AG10803 (cell line): ENCODE measurements at regions not wholly inside any gene's neighbourhood (a gene's known extent, or its start where the extent isn't known, plus 50 kb on each side); places are given as distances from the start of the nearest gene placed in this dataset.

Experiments
- DNase-seq: peaks from one replicate; pipeline ENCODE4 v3.0.0; 2010; ENCODE audit warnings: low read depth
- H3K4me3 ChIP-seq: 2 replicates; pipeline ENCODE4 v1.5.1; 2011; ENCODE audit warnings: mild to moderate bottlenecking, low read length, control low read depth
- TF ChIP-seq, protein P1 (sequence below): conservative IDR thresholded peaks from 2 replicates; pipeline ENCODE4 v1.5.1; 2011; ENCODE audit warnings: mild to moderate bottlenecking, low read length, control low read depth, inconsistent platforms

DNA sequence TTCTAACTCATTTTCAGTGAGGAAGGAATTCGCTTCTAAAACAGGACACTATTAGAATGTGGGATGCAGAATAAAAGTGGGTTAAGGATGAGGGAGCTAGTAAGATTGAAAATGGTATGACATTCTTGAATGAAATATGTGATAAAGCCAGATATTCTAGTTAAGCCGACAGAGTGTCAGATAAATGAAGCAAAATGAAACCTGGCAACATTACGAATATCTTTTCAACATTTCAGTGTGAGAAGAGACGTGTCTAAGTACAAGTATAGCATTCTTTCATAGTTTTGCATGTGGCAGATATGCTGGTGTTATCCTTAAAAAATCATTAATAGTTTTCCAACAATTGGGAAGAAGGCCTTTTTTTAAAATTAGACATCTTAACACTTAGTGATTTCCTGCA is 1101.4 kb downstream of the RPA4 start:
- no peak overlapping the region for H3K4me3 ChIP-seq
- DNase-seq, result no peak

DNA sequence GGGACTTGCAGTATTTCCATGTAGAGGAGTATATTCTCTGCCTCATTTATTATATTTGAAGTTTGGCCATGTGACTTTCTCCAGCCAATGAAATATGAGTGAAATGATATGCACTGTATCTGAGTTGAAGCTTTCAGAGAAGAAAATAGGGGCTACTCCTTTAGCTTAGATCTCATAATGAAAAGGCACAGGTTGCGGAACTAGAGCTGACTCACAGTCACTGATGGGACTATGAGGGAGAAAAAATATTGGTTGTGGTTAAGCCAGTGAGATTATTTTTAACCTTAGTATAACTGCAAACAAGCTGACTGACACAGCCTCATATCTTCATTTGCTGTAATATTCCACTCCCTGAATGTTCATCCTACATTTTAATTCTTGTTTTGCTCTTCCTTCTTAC is 1104.3 kb downstream of the RPA4 start:
- DNase-seq, result no peak
- TF ChIP-seq, protein P1, sequence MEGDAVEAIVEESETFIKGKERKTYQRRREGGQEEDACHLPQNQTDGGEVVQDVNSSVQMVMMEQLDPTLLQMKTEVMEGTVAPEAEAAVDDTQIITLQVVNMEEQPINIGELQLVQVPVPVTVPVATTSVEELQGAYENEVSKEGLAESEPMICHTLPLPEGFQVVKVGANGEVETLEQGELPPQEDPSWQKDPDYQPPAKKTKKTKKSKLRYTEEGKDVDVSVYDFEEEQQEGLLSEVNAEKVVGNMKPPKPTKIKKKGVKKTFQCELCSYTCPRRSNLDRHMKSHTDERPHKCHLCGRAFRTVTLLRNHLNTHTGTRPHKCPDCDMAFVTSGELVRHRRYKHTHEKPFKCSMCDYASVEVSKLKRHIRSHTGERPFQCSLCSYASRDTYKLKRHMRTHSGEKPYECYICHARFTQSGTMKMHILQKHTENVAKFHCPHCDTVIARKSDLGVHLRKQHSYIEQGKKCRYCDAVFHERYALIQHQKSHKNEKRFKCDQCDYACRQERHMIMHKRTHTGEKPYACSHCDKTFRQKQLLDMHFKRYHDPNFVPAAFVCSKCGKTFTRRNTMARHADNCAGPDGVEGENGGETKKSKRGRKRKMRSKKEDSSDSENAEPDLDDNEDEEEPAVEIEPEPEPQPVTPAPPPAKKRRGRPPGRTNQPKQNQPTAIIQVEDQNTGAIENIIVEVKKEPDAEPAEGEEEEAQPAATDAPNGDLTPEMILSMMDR, result no peak
- no peak overlapping the region for H3K4me3 ChIP-seq

More for the DNA sequence above, 1101.4 kb downstream of the RPA4 start:
- TF ChIP-seq, protein P1, result no peak

- DNase-seq, result no peak
- no peak overlapping the region for H3K4me3 ChIP-seq
- TF ChIP-seq, protein P1, result no peak
Observed at GRCh38 chrX:97995834-97996233, 1112.1 kb downstream of the RPA4 start.

DNA sequence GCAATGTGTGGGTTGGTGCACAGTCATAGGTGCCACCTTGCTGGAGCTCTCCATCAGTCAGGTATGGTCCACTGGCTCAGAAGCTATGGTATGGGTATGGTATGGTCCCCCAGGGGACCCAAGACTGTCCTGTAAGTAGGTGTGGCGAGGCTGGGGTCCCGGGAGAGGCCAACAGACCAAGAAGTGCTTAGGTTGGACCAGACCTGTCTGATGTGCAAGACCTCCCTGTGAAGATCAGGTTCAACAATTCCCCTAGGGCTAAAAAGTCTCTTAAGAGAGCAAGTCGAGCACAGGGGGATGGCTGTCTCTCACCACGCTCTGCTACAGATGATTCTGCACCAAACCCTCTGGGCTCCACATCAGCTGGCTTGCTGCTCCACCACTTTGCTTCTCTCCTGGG is 1145.0 kb downstream of the RPA4 start:
- no peak overlapping the region for H3K4me3 ChIP-seq
- TF ChIP-seq, protein P1, result no peak
- no peak for DNase-seq

DNA sequence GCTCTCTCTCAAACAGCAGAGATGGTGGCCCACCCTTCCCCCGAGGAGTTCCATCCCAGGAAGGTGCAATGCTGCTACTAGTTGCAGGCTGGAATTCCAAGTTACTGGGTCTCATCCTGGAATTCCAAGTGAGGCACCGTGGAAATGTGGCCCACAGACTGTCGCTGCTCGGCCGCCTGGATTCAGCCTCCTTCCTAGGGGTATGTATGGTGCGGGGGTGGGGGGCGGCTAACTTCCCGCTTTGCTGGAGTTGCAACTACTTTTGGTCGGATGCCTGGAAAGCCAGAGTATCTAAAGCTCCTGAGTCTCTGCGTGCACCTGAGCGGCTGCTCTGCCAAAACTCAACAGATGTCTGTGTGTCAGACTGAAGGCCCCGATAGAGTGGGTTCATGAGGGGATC is 1146.2 kb downstream of the RPA4 start:
- no peak for DNase-seq
- H3K4me3 ChIP-seq, result no peak overlapping the region
- TF ChIP-seq, protein P1, result no peak

- TF ChIP-seq, protein P1, result no peak
Observed at GRCh38 chrX:98057176-98057575, 1173.5 kb downstream of the RPA4 start.

DNA sequence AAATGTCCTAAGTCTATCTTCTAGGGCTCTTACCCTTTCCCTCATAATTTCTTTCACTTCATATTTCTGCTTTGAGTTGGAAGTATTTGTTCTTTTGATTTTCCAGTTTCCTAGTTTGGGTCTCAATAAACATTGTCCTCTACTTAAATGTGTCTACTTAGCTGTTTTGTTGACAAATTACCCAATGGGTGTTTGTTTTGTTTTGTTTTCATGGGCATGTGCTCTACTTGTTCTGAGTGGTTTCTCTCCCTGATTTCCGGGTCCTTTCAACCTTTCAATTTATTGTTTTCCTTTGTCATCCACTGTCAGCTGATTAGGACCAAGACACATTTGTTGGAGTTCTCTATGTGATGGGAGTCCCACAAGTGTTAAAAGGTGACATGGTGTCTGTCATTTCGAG is 1181.4 kb downstream of the RPA4 start:
- no peak overlapping the region for H3K4me3 ChIP-seq
- DNase-seq, result no peak
- TF ChIP-seq, protein P1, result no peak

More at GRCh38 chrX:98057176-98057575, 1173.5 kb downstream of the RPA4 start:
- no peak for DNase-seq
- H3K4me3 ChIP-seq, result no peak overlapping the region
